HG03520 (cell line): ENCODE measurements at regions not wholly inside any gene's neighbourhood (a gene's known extent, or its start where the extent isn't known, plus 50 kb on each side); places are given as distances from the start of the nearest gene placed in this dataset.
"Not testable (repeated sequence)": the region's sequence is repeated elsewhere in the genome, so short reads cannot be mapped to it uniquely, and the experiment has no call there.

Experiments used
- ATAC-seq: cut with Tn5 transposase; IDR thresholded peaks from one replicate; pipeline ENCODE4 v1.9.1; 2021; ENCODE audit warnings: mild to moderate bottlenecking, moderate library complexity; ENCODE audit not compliant: unreplicated experiment

DNA sequence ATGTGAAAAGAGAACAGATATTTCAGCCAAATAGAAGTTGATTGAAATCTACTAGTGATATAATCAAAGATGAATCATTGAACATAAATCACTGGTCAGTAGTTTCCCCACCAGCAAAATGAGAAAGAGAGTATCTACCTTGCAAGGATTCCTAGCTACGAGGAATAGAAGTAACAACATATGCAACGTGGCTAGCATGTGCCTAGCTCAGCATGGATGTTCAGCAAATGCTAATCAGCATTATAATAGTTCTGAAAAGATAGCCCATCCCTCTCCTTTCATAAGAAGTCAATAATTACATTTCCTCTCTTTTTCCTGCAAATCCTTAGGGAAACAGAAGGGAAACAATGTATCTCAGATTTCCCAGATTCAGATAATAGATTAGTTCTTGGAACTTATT is 417.2 kb downstream of the SATB2 start:
- no peak for ATAC-seq

DNA sequence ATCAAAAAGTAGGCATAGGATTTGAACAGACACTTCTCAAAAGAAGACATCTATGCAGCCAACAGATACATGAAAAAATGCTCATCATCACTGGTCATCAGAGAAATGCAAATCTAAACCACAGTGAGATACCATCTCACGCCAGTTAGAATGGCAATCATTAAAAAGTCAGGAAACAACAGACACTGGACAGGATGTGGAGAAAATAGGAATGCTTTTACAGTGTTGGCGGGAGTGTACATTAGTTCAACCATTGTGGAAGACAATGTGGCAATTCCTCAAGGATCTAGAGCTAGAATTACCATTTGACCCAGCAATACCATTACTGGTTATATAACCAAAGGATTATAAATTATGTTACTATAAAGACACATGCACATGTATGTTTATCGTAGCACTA is 424.0 kb downstream of the SATB2 start:
- not testable (repeated sequence) for ATAC-seq

DNA sequence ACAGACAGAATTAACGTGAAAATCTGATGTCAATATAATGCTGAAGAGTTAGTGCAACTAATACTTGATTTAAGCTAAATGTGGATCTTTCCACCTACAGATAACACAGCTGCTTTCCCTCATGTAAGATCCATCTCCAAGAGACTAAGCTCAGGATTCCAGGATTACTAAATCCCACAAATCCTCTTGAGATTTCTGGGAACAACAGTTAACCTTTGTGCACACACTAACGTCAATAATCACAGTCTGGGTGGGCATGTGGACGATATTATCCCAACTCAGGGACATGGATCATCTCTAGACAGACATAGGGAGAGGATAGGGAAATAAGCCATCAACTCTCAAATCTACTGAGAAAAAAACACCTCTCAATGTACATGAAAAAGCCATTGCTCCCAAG is 432.6 kb downstream of the SATB2 start:
- no peak for ATAC-seq

DNA sequence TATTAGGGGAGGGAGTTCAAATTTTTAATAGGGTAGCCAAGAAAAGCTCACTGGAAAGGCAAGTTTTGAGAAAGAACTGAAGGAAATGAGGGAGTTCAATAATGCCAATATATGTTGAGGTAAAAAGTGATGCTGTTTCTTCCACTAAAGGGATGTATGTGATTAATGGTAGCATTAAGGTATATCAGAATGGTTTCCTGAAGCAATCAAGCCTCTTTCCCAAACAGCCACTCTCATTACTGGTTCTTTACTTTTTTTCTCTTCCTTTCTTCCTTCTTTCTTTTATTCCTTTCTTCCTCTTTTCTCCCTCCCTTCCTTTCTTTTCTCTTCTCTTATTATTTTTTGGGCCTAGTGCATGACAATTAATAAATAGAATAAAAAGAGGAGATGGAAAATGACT is 433.5 kb downstream of the SATB2 start:
- ATAC-seq, result no peak

DNA sequence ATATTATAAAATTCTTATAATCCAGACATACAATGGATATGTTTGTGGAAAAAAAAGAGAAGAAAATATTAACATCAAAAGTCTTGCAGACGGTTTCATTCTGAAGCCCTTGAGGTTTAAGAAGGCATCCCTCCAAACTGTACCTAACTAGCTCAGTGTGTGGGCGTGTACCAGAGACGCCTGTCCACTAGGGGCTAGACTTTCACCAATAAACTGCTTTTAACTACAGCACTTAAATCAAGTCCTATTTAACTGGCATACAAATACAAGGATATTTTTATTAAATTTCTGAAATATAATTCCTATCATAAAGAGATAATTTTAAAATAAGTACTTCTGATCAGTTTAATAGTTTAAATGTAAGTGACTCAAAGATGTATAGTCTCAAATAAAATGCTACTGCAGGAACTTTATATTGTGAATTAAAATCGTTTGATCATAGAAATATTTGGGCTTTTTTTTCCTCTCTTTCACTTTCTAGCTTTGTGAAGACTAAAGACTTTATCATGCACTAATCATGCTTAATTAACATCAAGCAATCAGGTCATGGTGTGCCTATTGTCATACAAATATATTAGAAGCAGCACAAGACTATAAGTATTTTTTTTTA is 437.7 kb downstream of the SATB2 start:
- no peak for ATAC-seq

DNA sequence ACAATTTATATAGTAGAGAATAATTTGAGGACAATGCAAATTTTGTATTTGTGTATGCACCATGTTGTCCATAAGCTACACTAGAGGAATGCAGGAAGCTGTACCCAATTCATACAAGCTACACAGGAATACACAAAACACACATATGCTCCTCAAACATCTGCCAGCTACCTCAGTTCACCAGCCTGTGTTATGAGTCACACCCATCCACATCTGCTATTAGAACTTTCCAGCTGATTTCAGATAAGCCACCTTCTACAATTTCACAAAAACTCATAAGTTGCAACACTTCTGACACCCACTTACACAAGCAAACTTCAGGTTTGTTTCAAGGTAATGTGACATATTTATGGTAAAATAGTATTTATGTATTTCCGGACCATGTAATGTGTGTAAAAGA is 438.9 kb downstream of the SATB2 start:
- ATAC-seq, result no peak

DNA sequence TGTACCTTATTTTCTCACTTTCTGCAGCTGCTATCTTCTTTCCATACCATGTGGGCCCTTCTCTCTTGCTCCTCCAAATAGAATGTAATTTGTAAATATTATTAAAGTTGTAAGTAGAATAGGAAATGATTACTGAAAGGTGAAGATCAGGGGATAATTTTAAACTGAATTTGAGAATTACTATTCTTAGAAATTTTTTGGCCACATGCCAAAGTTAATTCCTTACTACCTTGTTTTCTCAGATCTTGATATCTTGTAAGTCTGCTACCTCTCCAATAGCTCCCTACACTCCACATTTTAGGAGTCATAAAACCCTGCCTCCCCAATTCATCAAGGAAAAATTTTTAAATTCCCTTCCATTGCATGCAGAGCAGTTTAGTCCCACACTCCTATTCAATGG is 442.7 kb downstream of the SATB2 start:
- ATAC-seq, result no peak

DNA sequence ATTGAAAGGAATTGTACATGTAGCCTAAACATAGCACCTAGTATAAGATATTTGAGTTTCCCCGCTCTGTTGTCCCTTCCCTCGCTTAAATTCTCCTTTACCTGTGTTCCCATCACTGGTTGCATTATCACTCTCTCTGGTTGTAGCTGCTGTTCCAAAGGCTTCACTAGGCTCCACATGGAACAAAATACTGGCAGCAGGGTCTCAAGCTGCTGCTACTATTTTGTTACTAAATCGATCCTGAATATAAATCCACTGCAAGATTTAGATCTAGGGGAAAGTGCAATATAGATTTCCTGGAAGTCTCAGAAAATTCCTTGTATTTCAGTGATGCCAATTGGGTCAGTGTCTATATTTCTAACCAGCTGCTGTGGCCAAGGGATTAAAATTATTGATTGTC is 443.5 kb downstream of the SATB2 start:
- ATAC-seq, result no peak

DNA sequence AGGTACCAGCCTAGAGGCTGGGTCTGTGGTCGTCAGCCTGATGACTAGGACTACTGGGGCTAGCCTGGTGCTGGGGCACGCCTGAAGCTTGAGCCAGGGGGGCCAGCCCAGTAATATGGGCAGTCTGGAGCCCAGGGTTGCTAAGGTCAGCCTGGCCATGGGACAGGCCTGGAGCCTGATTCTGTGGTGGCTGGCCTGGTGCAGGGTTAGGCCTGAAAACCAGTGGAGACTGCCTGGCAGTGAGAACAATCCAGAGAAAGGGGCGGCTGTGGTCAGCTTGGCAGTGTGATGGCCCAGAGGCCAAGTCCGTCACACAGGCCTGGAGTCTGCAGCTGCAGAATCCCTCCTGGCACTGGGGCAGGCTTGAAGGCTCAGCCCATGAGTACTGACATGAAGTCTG is 445.8 kb downstream of the SATB2 start:
- no peak for ATAC-seq

DNA sequence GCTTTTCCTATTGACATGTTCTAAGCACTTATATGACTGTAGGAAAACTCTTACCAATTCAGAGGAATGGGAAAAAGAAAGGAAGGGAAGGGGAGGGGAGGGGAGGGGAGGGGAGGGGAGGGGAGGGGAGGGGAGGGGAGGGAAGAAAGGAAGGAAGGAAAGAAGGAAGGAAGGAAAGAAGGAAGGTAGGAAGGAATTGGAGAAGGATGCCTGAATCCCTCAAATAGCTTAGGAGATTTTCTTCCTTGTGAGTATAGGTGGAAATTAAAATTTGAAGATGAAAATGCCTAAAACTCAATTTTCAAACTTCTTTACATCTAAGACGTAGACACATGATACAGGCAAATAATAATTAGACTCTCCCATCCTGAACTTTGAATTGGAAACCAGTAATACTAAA is 463.1 kb downstream of the SATB2 start:
- ATAC-seq, result no peak

DNA sequence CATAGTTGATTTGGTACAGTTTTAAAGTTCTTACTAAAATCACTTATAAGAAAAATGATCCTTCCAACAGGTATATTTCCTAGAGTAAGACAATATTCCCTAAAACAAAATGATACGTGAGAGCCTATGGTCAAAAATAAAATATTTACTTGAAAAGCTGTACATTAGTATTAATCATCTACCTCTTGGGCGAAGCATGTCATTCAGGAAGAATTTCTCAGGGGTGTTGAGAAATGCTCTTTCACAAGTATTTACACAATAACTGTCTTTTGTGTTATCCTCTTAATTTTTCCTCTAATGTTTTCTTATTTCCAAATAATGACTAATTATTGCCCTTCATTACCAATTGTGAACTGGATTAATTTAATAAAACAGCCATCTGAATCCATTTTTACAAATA is 466.3 kb downstream of the SATB2 start:
- ATAC-seq, result no peak

DNA sequence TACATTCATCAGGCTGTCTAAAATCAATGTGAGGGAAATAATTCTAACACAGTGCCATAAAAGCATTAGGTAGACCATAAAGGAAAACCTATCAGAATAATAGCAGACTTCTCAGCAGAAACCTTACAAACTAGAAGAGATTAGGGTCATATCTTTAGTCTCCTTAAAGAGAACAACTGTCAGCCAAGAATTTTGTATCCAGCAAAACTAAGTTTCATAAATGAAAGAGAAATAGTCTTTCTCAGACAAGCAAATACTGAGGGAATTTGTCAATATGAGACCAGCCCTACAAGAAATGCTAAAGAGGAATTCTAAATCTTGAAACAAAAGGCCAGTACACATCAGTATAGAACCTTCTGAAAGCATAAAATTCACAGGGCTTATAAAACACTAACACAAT is 482.0 kb downstream of the SATB2 start:
- no peak for ATAC-seq

DNA sequence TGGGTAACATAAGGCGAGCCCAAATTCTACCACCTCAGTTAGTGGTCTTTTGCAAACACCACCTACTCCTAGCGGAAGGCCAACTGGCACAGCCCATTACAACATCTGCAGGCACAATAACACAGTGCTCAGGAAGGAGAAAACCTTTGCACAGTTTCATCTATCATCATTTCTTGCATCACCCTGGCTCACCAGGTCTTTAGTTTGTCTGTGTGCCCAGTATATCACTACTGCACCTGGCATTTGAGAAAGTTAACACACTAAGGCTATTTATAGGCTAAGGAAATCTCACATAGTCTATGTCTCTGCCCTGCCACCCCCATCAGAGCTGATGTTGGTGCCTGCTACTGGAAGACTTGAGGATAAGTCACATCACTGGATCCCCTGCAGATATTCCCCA is 484.0 kb downstream of the SATB2 start:
- ATAC-seq, result no peak

DNA sequence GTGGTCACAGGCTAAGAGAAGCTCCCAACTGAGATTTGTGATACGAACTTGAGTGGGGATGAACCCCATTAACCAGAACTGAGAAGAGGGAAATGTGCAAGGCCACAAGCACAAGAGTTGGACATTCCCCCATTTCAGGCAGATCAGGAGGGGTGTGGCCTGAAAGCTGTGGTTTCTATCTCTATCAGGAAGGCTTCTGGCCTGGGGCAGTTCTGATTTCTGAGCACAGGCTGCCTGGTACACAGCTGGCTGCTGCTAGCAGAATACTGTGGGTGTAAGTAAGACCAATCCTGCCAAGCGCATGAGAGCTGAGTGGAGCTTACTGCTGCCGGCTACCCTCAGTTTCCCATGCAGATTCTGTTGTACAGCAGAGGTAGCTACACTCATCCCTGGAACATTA is 484.6 kb downstream of the SATB2 start:
- no peak for ATAC-seq

DNA sequence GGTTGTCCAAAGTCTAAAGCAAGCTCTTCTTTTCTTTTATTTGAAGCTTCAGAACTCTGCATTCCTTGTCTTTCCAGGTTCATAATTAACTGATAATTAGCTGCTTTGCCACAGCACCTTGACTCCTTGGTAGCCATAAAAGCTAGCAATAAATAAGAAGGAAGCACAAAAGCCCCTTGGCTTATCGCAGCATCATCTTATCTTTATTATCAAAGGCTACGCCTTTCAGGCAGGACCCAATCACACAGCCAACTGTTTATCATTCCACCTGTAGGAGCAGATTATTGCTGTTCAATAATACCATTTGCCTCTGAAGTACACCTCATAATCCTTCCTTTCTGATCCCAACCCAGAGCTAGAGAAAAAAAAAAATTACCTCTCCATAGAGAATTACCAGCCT is 489.2 kb downstream of the SATB2 start:
- ATAC-seq, result no peak

DNA sequence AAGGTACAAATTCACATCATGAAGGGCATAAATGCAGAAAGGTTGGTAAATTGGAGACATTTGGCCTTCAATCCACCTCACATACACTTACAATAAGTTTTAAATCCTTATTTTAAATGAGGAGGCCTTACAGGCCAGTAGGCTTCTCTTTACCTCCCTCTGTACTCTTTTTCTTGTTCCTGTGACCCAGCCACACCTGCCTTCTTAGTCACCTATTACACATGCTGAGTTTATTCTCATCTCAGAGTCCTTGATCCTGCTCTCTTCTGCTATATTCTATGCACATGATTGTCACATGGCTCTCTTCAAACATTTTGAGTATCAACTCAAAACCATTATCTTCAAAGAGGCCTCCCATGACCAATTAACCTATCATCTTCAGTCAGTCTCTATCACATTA is 491.5 kb downstream of the SATB2 start:
- no peak for ATAC-seq

DNA sequence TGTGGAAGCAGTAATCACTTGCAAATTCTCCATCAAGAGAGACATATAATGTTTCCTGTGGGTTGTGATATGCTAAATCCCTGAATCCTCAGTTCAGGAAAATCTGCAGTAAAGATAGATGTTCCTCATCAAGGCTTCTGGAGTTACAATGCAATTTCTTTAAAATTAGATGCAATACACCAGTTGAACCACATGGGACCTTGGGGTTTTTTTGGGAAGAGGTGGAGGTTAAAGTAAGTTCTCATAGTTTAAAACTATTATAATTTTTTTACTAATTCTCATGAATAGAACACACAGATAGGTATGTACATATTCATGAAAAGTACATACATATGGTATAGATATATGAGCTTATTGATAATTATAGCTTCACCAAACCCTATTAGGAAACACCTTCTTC is 496.2 kb downstream of the SATB2 start:
- ATAC-seq, result no peak

DNA sequence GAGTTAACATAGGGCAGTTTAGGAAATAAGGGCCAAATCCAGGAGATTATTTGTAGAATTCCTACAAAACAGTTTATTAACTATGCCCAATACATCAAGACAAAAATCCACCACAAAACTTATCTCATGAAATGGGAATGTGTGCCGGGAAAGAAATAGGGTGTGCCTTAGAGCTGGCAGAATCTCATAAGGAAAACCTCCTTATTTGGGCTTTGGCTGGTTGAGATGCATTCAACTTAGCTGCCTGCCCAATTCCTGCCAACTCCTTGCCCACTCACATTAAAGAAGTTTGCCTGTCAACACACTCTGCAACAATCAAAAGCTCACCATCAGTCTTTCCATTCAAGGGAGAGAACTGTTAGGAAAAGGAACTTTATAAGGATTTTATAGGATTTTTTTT is 500.6 kb downstream of the SATB2 start:
- ATAC-seq, result no peak

DNA sequence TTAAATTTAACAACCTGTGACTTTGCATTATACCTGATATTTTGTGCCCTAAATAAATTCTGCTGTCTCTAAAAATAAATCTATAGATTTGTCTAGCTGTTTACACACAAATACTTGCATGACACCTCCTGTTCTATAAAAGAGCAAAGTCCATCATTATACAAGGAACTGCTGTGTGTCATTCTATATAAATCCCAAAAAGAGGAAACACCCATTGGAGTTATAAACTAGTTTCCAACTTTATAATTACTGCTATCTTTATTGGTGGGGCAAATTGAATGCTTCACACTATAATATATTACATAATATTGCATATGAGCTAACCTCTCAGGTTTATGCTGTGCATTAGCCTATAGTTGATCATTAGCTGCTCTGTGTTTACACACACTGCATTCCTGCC is 504.4 kb downstream of the SATB2 start:
- no peak for ATAC-seq

DNA sequence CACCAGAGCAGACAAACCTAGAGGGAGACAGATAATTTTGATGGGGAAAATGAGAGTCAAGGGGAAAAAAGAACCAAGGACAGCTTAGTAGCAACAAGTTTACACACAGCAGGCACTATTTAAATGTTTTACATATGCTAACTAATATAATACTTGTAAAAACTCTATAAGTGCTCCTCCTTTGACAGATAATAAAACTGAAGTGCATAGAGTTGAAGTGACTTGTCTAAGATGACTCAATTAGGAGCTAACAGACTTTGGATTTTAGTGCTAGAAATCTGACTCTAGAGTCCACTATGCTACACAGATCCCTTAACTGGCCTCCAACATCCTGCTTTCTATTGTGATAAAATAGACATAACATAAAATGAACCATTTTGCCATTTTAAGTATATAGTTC is 506.9 kb downstream of the SATB2 start:
- ATAC-seq, result no peak

DNA sequence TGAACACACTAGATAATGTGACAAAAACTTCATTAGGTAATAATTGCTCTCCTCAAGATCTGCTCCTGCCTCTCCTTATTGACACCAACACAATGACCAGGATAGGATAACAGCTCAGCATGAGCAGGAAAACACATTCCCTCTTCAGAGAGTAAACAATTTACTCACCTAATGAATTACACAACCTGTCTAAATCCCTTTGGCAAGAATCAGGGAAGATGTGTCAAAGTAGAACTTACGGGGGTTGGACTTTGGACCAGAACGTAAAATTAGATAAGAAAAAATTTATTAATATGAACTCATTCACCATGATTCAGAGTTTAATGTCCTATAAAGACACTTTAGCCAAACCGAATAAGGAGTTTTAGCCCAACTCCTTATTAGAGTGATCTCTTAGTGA is 512.2 kb downstream of the SATB2 start:
- ATAC-seq, result no peak

DNA sequence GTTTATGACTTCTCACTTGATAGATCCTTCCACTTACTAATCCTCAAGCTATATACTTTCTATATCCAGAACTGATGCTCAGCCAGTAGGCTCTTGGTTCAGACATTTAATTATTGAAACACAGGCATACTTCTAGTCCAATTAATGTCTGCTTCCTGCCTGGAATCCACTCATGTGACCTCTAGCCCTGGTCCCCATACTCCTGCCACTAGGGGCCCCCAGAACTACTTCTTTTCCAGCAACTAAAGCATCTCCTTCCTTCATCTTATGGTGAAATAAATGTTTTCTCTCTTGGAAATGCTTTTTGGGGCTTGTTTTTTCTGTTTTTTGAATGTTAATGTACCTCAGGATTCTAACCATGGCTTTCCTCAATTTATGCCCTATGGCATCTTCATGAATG is 527.6 kb downstream of the SATB2 start:
- ATAC-seq, result no peak

DNA sequence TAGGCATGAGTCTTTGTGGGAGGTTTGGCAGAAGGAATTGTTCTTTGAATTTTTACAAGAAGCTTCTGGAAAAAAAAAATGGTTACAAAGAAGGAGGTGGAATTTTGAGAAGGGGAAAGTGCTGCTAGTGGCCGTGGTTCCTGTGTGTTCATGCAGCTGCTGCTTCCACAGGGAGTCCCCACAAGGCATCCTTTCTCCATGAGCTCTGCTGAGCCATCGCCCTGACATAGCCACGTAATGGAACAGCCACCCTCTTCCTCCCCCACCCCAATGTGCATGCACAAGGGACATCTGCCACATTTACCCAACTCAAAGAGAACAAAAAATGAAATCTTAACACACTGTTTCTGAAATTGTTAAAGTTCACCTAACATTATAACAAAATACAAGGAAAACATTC is 529.7 kb downstream of the SATB2 start:
- ATAC-seq, result no peak
